ENCODE measurements at regions not wholly inside any gene's neighbourhood (a gene's known extent, or its start where the extent isn't known, plus 50 kb on each side); places are given as distances from the start of the nearest gene placed in this dataset.
"Not testable (repeated sequence)": the region's sequence is repeated elsewhere in the genome, so short reads cannot be mapped to it uniquely, and the experiment has no call there.

GRCh38 chr20:47888351-47888750 lies 103.1 kb upstream of the SULF2 start:
- DNase-seq: no peak
- Histone ChIP-seq H3K27ac (no peak overlapping the region), H3K27me3 (peaks cover 0 to 6% (median 0%) of the 10 kb centered on the region in 4 donors), H3K36me3 (no peaks in the 10 kb centered on the region), H3K4me3 (no peak overlapping the region), H3K9me3 (no peaks in the 10 kb centered on the region), H3K4me1 (peaks cover 0 to 6% (median 0%) of the 10 kb centered on the region in 3 donors)
- TF ChIP-seq POLR2A (IDR thresholded peaks at IDR 0.05): no peak
- TF ChIP-seq CTCF (IDR thresholded peaks at IDR 0.05): no peak
- intact Hi-C loops (cut with DNase I): no loop called here
- WGBS, 2 donors: 67 to 86% methylated on average over 5 to 9 of the region's 14 CpGs

- intact Hi-C loops (cut with DNase I): no loop called here
These were observed 102.3 kb upstream of the SULF2 start for GRCh38 chr20:47887477-47888080.

GRCh38 chr20:47887064-47887463 lies 101.8 kb upstream of the SULF2 start:
- Histone ChIP-seq H3K4me3 (no peak overlapping the region), H3K9me3 (no peaks in the 10 kb centered on the region), H3K27me3 (peaks cover 0 to 6% (median 0%) of the 10 kb centered on the region in 4 donors), H3K27ac (no peak overlapping the region), H3K4me1 (peaks cover 0 to 2% (median 0%) of the 10 kb centered on the region in 3 donors), H3K36me3 (no peaks in the 10 kb centered on the region)
- DNase-seq: no peak
- intact Hi-C loops (cut with DNase I): no loop called here
- WGBS, 2 donors: 59 to 60% methylated on average over 1 to 4 of the region's 8 CpGs
- TF ChIP-seq CTCF (IDR thresholded peaks at IDR 0.05) (no peak), POLR2A (IDR thresholded peaks at IDR 0.05) (no peak)

More at GRCh38 chr20:47887477-47888080, 102.3 kb upstream of the SULF2 start:
- H3K36me3 ChIP-seq: no peaks in the 10 kb centered on the region
- H3K9me3 ChIP-seq: no peaks in the 10 kb centered on the region
- no peak for DNase-seq
- no peak overlapping the region for H3K4me3 ChIP-seq
- TF ChIP-seq POLR2A (IDR thresholded peaks at IDR 0.05) (no peak), CTCF (IDR thresholded peaks at IDR 0.05) (no peak)
- 71 to 91% methylated on average over 4 to 7 of the region's 10 CpGs for WGBS, 2 donors
- H3K27ac ChIP-seq: no peak overlapping the region
- peaks cover 0 to 6% (median 0%) of the 10 kb centered on the region in 4 donors for H3K27me3 ChIP-seq
- peaks cover 0 to 6% (median 0%) of the 10 kb centered on the region in 3 donors for H3K4me1 ChIP-seq

- H3K9me3 ChIP-seq: no peaks in the 10 kb centered on the region
- no peaks in the 10 kb centered on the region for H3K4me1 ChIP-seq
- TF ChIP-seq CTCF (IDR thresholded peaks at IDR 0.05) (no peak), POLR2A (IDR thresholded peaks at IDR 0.05) (no peak)
- H3K4me3 ChIP-seq: no peak overlapping the region
- H3K27me3 ChIP-seq: peaks cover 0 to 6% (median 0%) of the 10 kb centered on the region in 4 donors
- intact Hi-C loops (cut with DNase I): no loop called here
- DNase-seq: no peak
- H3K27ac ChIP-seq: no peak overlapping the region
- H3K36me3 ChIP-seq: no peaks in the 10 kb centered on the region
- 73 to 94% methylated on average over 11 to 13 of the region's 18 CpGs for WGBS, 2 donors
These were observed 101.3 kb upstream of the SULF2 start for GRCh38 chr20:47886454-47887041.

GRCh38 chr20:47885909-47886453 lies 100.7 kb upstream of the SULF2 start:
- H3K9me3 ChIP-seq: no peaks in the 10 kb centered on the region
- DNase-seq: no peak
- no peaks in the 10 kb centered on the region for H3K36me3 ChIP-seq
- no peak for TF ChIP-seq CTCF (IDR thresholded peaks at IDR 0.05)
- H3K27me3 ChIP-seq: peaks cover 0 to 6% (median 0%) of the 10 kb centered on the region in 4 donors
- WGBS, 2 donors: 68 to 95% methylated on average over 6 to 7 of the region's 8 CpGs
- intact Hi-C loops (cut with DNase I): no loop called here
- no peaks in the 10 kb centered on the region for H3K4me1 ChIP-seq
- H3K27ac ChIP-seq: no peak overlapping the region
- no peak overlapping the region for H3K4me3 ChIP-seq

- H3K27me3 ChIP-seq; H3K27ac ChIP-seq; H3K9me3 ChIP-seq; DNase-seq; H3K4me3 ChIP-seq; H3K36me3 ChIP-seq; H3K4me1 ChIP-seq; intact Hi-C loops (cut with DNase I): not testable (repeated sequence)
- WGBS, 2 donors: 50 to 83% methylated on average over 1 of the region's 1 CpG
These were observed 98.7 kb upstream of the SULF2 start for GRCh38 chr20:47883940-47884339.

Data from esophagus squamous epithelium (tissue), 5 donors.